Right atrium auricular region (tissue), 2 donors: ENCODE measurements at regions not wholly inside any gene's neighbourhood (a gene's known extent, or its start where the extent isn't known, plus 50 kb on each side); places are given as distances from the start of the nearest gene placed in this dataset.
"Not testable (repeated sequence)": the region's sequence is repeated elsewhere in the genome, so short reads cannot be mapped to it uniquely, and the experiment has no call there.

Source experiments
- DNase-seq: peaks from one replicate; pipeline ENCODE4 v3.0.0-alpha.2; 2019; ENCODE audit warnings: low spot score
- H3K27ac ChIP-seq, 2 donors: fragments of 200-600 bp; sonication (generic); 1 replicate in 1 of 2; 2 replicates in 1 of 2; pipeline ENCODE4 v1.5.1; 2016 to 2019
- H3K27me3 ChIP-seq, 2 donors: fragments of 200-600 bp; sonication (generic); one replicate each; pipeline versions ENCODE4 v1.5.1 to v1.6.0; 2017 to 2019
- H3K36me3 ChIP-seq: fragments of 200-600 bp; sonication (generic); one replicate; pipeline ENCODE4 v1.5.1; 2016
- H3K4me1 ChIP-seq, 2 donors: fragments of 200-600 bp; sonication (generic); one replicate each; pipeline versions ENCODE4 v1.5.1 to v1.6.0; 2017 to 2019
- H3K4me3 ChIP-seq, 2 donors: fragments of 200-600 bp; sonication (generic); 1 replicate in 1 of 2; 2 replicates in 1 of 2; pipeline ENCODE4 v1.5.1; 2017 to 2019; ENCODE audit warnings: mild to moderate bottlenecking in 1 of 2, moderate library complexity in 1 of 2
- H3K9me3 ChIP-seq, 2 donors: fragments of 200-600 bp; sonication (generic); one replicate each; pipeline ENCODE4 v1.5.1; 2019
- TF ChIP-seq, protein P1 (sequence below), 2 donors: fragments of 200-600 bp; sonication (generic); IDR thresholded peaks; one replicate each; pipeline ENCODE4 v1.5.1; 2019; ENCODE audit warnings: antibody characterized with exemption in 2 of 2

DNA sequence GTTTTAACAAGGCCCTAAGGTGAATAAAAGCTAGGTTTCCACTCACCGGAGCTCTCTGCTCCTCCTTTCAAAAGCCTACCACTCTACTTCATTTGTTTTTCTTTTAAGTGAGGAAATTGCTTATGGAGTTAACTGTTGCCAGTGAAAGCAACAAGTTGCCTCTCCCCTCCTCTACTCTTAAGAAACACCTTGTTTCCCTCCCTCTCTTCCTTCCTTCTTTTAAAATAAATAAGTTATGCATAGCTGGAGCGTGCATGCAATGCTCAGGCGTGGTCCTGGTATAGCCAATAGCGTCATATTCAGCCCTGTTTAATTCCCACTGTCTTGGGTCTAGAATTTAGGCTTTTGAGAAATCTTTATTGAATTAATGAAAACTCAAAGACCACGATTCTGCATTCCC, 101.1 kb upstream of the IGF1R start:
- no peaks in the 10 kb centered on the region for H3K9me3 ChIP-seq
- no peaks in the 10 kb centered on the region for H3K36me3 ChIP-seq
- peak overlapping the region; percentile 81 to 83 for H3K27ac ChIP-seq
- DNase-seq, result no peak
- peaks cover 0 to 12% of the 10 kb centered on the region in 2 donors for H3K4me1 ChIP-seq
- peak overlapping the region in 1 of 2 donors; percentile 57 for H3K4me3 ChIP-seq
- TF ChIP-seq, protein P1, sequence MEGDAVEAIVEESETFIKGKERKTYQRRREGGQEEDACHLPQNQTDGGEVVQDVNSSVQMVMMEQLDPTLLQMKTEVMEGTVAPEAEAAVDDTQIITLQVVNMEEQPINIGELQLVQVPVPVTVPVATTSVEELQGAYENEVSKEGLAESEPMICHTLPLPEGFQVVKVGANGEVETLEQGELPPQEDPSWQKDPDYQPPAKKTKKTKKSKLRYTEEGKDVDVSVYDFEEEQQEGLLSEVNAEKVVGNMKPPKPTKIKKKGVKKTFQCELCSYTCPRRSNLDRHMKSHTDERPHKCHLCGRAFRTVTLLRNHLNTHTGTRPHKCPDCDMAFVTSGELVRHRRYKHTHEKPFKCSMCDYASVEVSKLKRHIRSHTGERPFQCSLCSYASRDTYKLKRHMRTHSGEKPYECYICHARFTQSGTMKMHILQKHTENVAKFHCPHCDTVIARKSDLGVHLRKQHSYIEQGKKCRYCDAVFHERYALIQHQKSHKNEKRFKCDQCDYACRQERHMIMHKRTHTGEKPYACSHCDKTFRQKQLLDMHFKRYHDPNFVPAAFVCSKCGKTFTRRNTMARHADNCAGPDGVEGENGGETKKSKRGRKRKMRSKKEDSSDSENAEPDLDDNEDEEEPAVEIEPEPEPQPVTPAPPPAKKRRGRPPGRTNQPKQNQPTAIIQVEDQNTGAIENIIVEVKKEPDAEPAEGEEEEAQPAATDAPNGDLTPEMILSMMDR (IDR thresholded peaks at IDR 0.05), result no peak
- H3K27me3 ChIP-seq, result no peaks in the 10 kb centered on the region

DNA sequence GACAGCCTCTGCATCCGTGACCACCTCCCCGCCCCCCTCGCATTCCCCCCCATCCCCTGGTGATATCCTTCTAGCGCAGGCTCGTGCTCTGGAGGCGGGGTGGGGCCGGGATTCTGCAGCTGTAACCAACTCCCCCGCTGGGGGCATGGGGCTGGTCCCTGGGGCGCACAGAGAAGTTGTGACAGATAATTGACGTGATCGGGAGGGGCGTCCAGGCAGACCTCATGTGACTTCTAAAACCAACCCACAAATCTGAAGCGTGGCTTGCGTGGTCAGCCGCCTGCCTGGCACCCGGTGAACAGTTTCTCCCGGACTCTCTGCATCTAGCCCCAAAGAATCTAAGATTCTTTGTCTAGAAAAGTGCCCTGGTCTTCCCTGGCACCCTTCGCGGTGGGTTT, 100.6 kb upstream of the IGF1R start:
- DNase-seq, result peak; percentile 61
- TF ChIP-seq, protein P1 (IDR thresholded peaks at IDR 0.05), result no peak
- no peaks in the 10 kb centered on the region for H3K27me3 ChIP-seq
- H3K9me3 ChIP-seq, result no peaks in the 10 kb centered on the region
- H3K27ac ChIP-seq, result peak overlapping the region; percentile 81 to 83
- no peaks in the 10 kb centered on the region for H3K36me3 ChIP-seq
- H3K4me1 ChIP-seq, result peaks cover 0 to 12% of the 10 kb centered on the region in 2 donors
- peak overlapping the region; percentile 42 to 57 for H3K4me3 ChIP-seq

DNA sequence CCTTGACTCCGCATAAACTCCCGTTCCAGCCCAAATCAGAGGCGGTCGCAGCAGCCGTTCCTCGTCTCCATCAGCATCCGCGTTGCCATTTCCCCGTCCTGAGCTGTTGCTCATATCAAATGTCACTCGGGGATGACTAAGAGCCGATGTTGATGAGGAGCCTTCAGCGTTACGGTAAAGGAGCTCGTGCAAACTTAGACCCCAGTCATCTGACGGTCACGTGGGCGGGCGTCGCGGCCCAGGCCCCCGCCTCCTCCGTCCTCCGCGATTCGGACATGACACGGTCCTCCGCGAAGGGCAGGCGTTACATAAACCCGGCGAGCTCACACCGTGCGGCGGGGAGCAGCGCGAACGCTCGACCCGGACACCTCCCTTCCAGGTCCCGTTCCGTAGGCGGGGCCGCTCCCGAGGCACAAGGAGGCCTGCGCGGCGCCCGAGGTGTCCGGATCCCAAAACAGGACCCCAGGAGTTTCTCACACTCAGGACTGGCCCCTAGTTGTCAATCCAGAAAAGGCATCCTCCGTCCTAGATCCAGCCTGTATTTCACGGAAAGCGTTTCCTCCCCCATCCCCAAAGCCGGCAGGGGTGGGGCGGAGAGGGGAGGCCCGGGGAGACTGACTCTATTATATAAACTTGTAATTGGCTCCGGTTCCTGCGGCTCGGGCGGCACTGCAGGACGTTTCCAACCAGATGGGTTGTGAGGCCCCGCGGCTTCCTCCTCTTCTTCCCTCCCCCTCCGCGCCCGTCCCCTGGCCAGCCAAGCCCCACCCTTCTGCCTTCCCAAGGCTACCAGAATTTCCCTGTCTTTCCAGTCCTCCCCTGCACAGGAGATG, 100.0 kb upstream of the IGF1R start:
- peak; percentile 78 for DNase-seq
- TF ChIP-seq, protein P1 (IDR thresholded peaks at IDR 0.05), result peak in 1 of 2 donors; percentile 36
- Histone ChIP-seq H3K27me3 (no peaks in the 10 kb centered on the region), H3K36me3 (no peaks in the 10 kb centered on the region), H3K27ac (peak overlapping the region; percentile 81 to 83), H3K4me3 (peak overlapping the region; percentile 42 to 57), H3K9me3 (no peaks in the 10 kb centered on the region), H3K4me1 (peaks cover 0 to 12% of the 10 kb centered on the region in 2 donors)

DNA sequence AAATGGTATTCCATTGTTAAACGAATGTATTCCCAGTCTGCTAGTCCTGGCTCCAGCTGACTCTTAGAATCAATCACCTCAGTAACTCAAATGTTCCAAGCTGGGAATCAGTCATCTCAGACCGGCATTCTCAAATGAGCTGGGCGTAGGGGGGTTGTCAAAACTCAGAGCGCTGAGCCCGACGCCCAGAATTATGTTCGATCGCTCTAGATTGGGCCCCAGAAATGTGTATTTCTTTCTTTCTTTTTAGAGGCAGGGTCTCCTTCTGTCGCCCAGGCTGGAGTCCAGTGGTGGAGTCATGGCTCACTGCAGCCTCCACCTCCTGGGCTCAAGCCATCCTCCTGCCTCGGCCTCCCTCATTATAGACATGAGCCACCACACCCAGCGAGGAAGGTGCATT, 99.3 kb upstream of the IGF1R start:
- Histone ChIP-seq H3K36me3 (no peaks in the 10 kb centered on the region), H3K4me3 (peak overlapping the region; percentile 42 to 57), H3K27me3 (no peaks in the 10 kb centered on the region), H3K4me1 (peaks cover 0 to 12% of the 10 kb centered on the region in 2 donors), H3K9me3 (no peaks in the 10 kb centered on the region), H3K27ac (peak overlapping the region; percentile 81 to 83)
- TF ChIP-seq, protein P1 (IDR thresholded peaks at IDR 0.05), result no peak
- no peak for DNase-seq

DNA sequence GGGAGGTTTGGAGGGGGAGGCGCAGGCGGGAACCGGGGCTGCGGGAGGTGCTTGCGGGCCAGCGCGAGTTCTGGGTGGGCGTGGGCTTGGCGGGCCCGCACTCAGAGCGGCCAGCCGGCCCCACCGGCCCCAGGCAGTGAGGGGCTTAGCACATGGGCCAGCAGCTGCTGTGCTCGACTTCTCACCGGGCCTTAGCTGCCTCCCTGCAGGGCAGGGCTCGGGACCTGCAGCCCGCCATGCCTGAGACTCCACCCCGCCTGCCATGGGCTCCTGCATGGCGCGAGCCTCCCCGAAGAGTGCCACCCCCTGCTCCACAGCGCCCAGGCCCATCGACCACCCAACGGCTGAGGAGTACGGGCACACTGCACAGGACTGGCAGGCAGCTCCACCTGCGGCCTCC, 98.6 kb upstream of the IGF1R start:
- Histone ChIP-seq H3K4me1 (peaks cover 0 to 12% of the 10 kb centered on the region in 2 donors), H3K27ac (no peak overlapping the region), H3K36me3 (no peaks in the 10 kb centered on the region), H3K9me3 (no peaks in the 10 kb centered on the region), H3K27me3 (no peaks in the 10 kb centered on the region), H3K4me3 (no peak overlapping the region)
- DNase-seq, result no peak
- TF ChIP-seq, protein P1 (IDR thresholded peaks at IDR 0.05), result no peak

DNA sequence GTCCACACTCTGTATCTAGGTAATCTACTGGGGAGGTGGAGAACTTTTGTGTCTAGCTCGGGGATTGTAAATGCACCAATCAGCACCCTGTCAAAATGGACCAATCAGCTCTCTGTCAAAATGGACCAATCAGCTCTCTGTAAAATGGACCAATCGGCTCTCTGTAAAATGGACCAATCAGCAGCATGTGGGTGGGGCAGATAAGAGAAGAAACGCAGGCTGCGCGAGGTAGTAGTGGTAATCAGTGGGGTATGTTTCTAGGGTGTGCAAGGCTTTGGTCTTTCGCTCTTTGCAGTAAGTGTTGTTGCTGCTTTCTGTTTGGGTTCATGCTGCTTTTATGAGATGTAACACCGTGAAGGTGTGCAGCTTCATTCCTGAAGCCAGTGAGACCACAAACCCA, 98.0 kb upstream of the IGF1R start:
- H3K4me3 ChIP-seq, result not testable (repeated sequence)

More for the DNA sequence above, 98.0 kb upstream of the IGF1R start:
- not testable (repeated sequence) for H3K9me3 ChIP-seq, H3K27me3 ChIP-seq, H3K36me3 ChIP-seq, H3K27ac ChIP-seq, DNase-seq
- H3K4me1 ChIP-seq, result peaks cover 0 to 12% of the 10 kb centered on the region in 2 donors
